ENCODE measurements at regions not wholly inside any gene's neighbourhood (a gene's known extent, or its start where the extent isn't known, plus 50 kb on each side); places are given as distances from the start of the nearest gene placed in this dataset.

DNA sequence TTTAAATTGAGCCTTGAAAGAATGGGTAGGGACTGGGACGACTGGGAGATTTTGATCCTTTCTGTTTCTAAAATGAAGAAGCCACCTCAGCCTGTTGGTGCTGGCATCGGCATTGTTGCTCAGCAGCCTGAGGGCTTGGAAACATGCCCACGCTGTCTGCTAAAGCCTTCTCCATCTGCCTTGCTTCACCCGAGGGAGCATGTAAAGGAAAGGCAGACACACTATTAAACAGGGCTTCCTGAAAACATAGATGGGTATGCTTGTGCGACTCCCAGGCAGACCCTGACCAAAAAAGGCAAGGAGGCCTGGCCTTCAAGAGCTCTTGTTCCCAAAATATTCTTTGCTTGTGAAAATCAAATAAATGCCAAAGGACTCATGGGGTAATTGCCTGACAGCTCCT is 84.2 kb upstream of the SLC4A7 start:
- no peaks in the 10 kb centered on the region for H3K36me3 ChIP-seq (ENCODE audit: control insufficient read depth in 2 of 4, insufficient read depth in 4 of 4, low read length in 3 of 4)
- no peak overlapping the region for H2BK15ac ChIP-seq (ENCODE audit: low read length)
- no peaks in the 10 kb centered on the region for H4K20me1 ChIP-seq (replicated peaks in 1 of 2; ENCODE audit: control insufficient read depth in 1 of 2, insufficient read depth in 2 of 2, low read length in 2 of 2)
- DNase-seq (ENCODE audit: low read depth in 1 of 2, low spot score in 2 of 2) (no peak), FAIRE-seq (no peak)
- no peak overlapping the region for H3K18ac ChIP-seq (ENCODE audit: extremely low read depth, low read length)
- no peak overlapping the region for H3K9ac ChIP-seq (replicated peaks in 1 of 4; ENCODE audit: extremely low read depth in 1 of 4, low read depth in 3 of 4, low read length in 3 of 4)
- H3K4ac ChIP-seq (replicated peaks; ENCODE audit: insufficient read length, low read depth, low read length): no peak overlapping the region
- peak overlapping the region; percentile 29 for H4K91ac ChIP-seq (replicated peaks; ENCODE audit: insufficient read length, low read length)
- H3K79me2 ChIP-seq (ENCODE audit: control insufficient read depth in 1 of 2, insufficient read depth in 2 of 2, low read length in 2 of 2): no peaks in the 10 kb centered on the region
- H2AK5ac ChIP-seq (ENCODE audit: low read depth, low read length): no peak overlapping the region
- peak overlapping the region; percentile 23; the same call in 1 of the 2 replicates for H4K8ac ChIP-seq (ENCODE audit: extremely low read depth, insufficient read depth, low read length)
- no peak overlapping the region for H3K4me3 ChIP-seq (ENCODE audit: extremely low read depth in 1 of 4, insufficient read depth in 2 of 4, low read depth in 3 of 4, low read length in 4 of 4)
- no peak overlapping the region for H4K5ac ChIP-seq (ENCODE audit: insufficient read length, low read depth, low read length)
- no peak overlapping the region for H3K23ac ChIP-seq (ENCODE audit: insufficient read length)
- H3K9me3 ChIP-seq (ENCODE audit: insufficient read depth in 2 of 2, low read depth in 1 of 2, low read length in 1 of 2): no peaks in the 10 kb centered on the region
- no peak overlapping the region for H3K27ac ChIP-seq (ENCODE audit: low read depth, low read length)
- no peak overlapping the region for H2BK12ac ChIP-seq (ENCODE audit: low read depth, low read length)
- CTCF ChIA-PET (ENCODE audit: partially characterized antibody): interaction anchor here (0.6 to 1.0 kb wide), 2 partner anchors 90 to 1810 kb away, joined by 3 to 5 read pairs; no protein-coding TSS in a partner anchor
- no peak overlapping the region for H3K56ac ChIP-seq (replicated peaks; ENCODE audit: insufficient read length, low read depth, low read length)
- no peaks in the 10 kb centered on the region for H3K23me2 ChIP-seq (ENCODE audit: low read depth, low read length)
- H2BK5ac ChIP-seq (ENCODE audit: low read depth, low read length): no peak overlapping the region
- no peaks in the 10 kb centered on the region for H3K4me1 ChIP-seq (replicated peaks in 1 of 4; ENCODE audit: control insufficient read depth in 3 of 4, insufficient read depth in 4 of 4, low read length in 3 of 4)
- H3K14ac ChIP-seq (ENCODE audit: insufficient read length): no peak overlapping the region
- H2BK20ac ChIP-seq (ENCODE audit: low read length): no peak overlapping the region
- H3K4me2 ChIP-seq (ENCODE audit: insufficient read depth in 1 of 2, low read depth in 2 of 2, low read length in 2 of 2): no peak overlapping the region
- 85% methylated on average over 5 of the region's 5 CpGs; no CpG with 5 or more reads in 1 of the 2 experiments for WGBS, 2 experiments (ENCODE audit: extremely low coverage in 1 of 2, insufficient coverage in 1 of 2, insufficient read length in 1 of 2, insufficient replicate concordance in 2 of 2, low coverage in 1 of 2, low lambda C conversion rate in 2 of 2, missing lambda C conversion rate in 1 of 2)
- H2BK120ac ChIP-seq (replicated peaks; ENCODE audit: low read depth, low read length): no peak overlapping the region
- no peaks in the 10 kb centered on the region for H3K27me3 ChIP-seq (replicated peaks in 1 of 4; ENCODE audit: control insufficient read depth in 3 of 4, extremely low read depth in 1 of 4, insufficient read depth in 3 of 4, low read length in 3 of 4)
- no peaks in the 10 kb centered on the region for H3K79me1 ChIP-seq (ENCODE audit: low read depth, low read length)
- H2AFZ ChIP-seq (ENCODE audit: low read length): no peak overlapping the region
- POLR2A ChIA-PET (ENCODE audit: partially characterized antibody): no interaction called here
- no peak for TF ChIP-seq FOSL1 (IDR thresholded peaks at IDR 0.05; ENCODE audit: insufficient read depth, low read depth, low read length)
- TF ChIP-seq ATF3 (IDR thresholded peaks at IDR 0.05; ENCODE audit: insufficient read depth, low read depth, low read length): no peak
- no peak for TF ChIP-seq MAFK (IDR thresholded peaks at IDR 0.05; ENCODE audit: low read depth, low read length)
- no peak for TF ChIP-seq CBX5 (IDR thresholded peaks at IDR 0.05; ENCODE audit: low read depth, low read length)
- no peak for TF ChIP-seq EGR1 (IDR thresholded peaks at IDR 0.05; ENCODE audit: borderline replicate concordance, low read depth, low read length)
- TF ChIP-seq TEAD4 (IDR thresholded peaks at IDR 0.05; ENCODE audit: low read depth, low read length): no peak
- TF ChIP-seq TCF12 (IDR thresholded peaks at IDR 0.05; ENCODE audit: low read depth, low read length): no peak
- no peak for TF ChIP-seq YY1 (IDR thresholded peaks at IDR 0.05; ENCODE audit: low read depth, low read length)
- no peak for TF ChIP-seq CREB1 (IDR thresholded peaks at IDR 0.05)
- no peak for TF ChIP-seq GTF2F1 (IDR thresholded peaks at IDR 0.05; ENCODE audit: borderline replicate concordance, low read depth, low read length)
- TF ChIP-seq GABPA (IDR thresholded peaks at IDR 0.05; ENCODE audit: borderline replicate concordance, insufficient read depth, low read length): no peak
- TF ChIP-seq MAX (IDR thresholded peaks at IDR 0.05): no peak
- no peak for TF ChIP-seq SRF (IDR thresholded peaks at IDR 0.05; ENCODE audit: low read depth, low read length)
- no peak for TF ChIP-seq NRF1 (IDR thresholded peaks at IDR 0.05; ENCODE audit: low read depth, low read length)
- no peak for TF ChIP-seq POLR2A (IDR thresholded peaks at IDR 0.05; ENCODE audit: control extremely low read depth in 1 of 2, low read depth in 2 of 2, low read length in 2 of 2)
- no peak for TF ChIP-seq RFX5 (IDR thresholded peaks at IDR 0.05; ENCODE audit: borderline replicate concordance, low read depth, low read length)

Measured in H1 (cell line).